ENCODE measurements at regions not wholly inside any gene's neighbourhood (a gene's known extent, or its start where the extent isn't known, plus 50 kb on each side); places are given as distances from the start of the nearest gene placed in this dataset.
A peak's percentile ranks its signal among the peaks of the same experiment; 100 is the strongest.

- H2AFZ ChIP-seq (ENCODE audit: low read length), result peak overlapping the region; percentile 80
- H3K79me2 ChIP-seq (ENCODE audit: insufficient read depth, low read length), result no peaks in the 10 kb centered on the region
- H3K27ac ChIP-seq (ENCODE audit: low read depth, low read length), result no peak overlapping the region
- H3K4me2 ChIP-seq (ENCODE audit: insufficient read depth, low read length), result peak overlapping the region; percentile 87
- no peaks in the 10 kb centered on the region for H4K20me1 ChIP-seq (ENCODE audit: insufficient read depth, low read length)
- peak; percentile 73 for DNase-seq (ENCODE audit: insufficient read length, low spot score, missing footprints)
- H3K4me3 ChIP-seq (ENCODE audit: insufficient read depth, low read length), result peak overlapping the region; percentile 63
- no peaks in the 10 kb centered on the region for H3K36me3 ChIP-seq (ENCODE audit: insufficient read depth, low read length)
- no peaks in the 10 kb centered on the region for H3K27me3 ChIP-seq (ENCODE audit: insufficient read depth, low read length)
- H3K4me1 ChIP-seq (ENCODE audit: insufficient read depth, low read length), result peaks cover 5% of the 10 kb centered on the region
- no peak for TF ChIP-seq CTCF (IDR thresholded peaks at IDR 0.05; ENCODE audit: extremely low read depth, low read depth, low read length)
- no peaks in the 10 kb centered on the region for H3K9me3 ChIP-seq (ENCODE audit: low read depth, low read length)
Measured at GRCh38 chr14:89723930-89724627, 230.5 kb downstream of the EFCAB11 start.

GRCh38 chr14:89721956-89722355 is 232.6 kb downstream of the EFCAB11 start:
- no peak overlapping the region for H3K27ac ChIP-seq (ENCODE audit: low read depth, low read length)
- peak; percentile 38 for DNase-seq (ENCODE audit: insufficient read length, low spot score, missing footprints)

GRCh38 chr14:89720741-89721729 is 233.5 kb downstream of the EFCAB11 start:
- peak; percentile 41 for DNase-seq (ENCODE audit: insufficient read length, low spot score, missing footprints)
- no peak overlapping the region for H3K4me2 ChIP-seq (ENCODE audit: insufficient read depth, low read length)
- no peak overlapping the region for H3K4me3 ChIP-seq (ENCODE audit: insufficient read depth, low read length)
- H3K79me2 ChIP-seq (ENCODE audit: insufficient read depth, low read length), result no peaks in the 10 kb centered on the region
- no peaks in the 10 kb centered on the region for H3K27me3 ChIP-seq (ENCODE audit: insufficient read depth, low read length)
- no peaks in the 10 kb centered on the region for H3K9me3 ChIP-seq (ENCODE audit: low read depth, low read length)
- TF ChIP-seq CTCF (IDR thresholded peaks at IDR 0.05; ENCODE audit: extremely low read depth, low read depth, low read length), result no peak
- H3K36me3 ChIP-seq (ENCODE audit: insufficient read depth, low read length), result no peaks in the 10 kb centered on the region
- peaks cover 5% of the 10 kb centered on the region for H3K4me1 ChIP-seq (ENCODE audit: insufficient read depth, low read length)
- peak overlapping the region; percentile 60 for H2AFZ ChIP-seq (ENCODE audit: low read length)
- no peaks in the 10 kb centered on the region for H4K20me1 ChIP-seq (ENCODE audit: insufficient read depth, low read length)
- no peak overlapping the region for H3K27ac ChIP-seq (ENCODE audit: low read depth, low read length)

More at GRCh38 chr14:89721956-89722355, 232.6 kb downstream of the EFCAB11 start:
- H2AFZ ChIP-seq (ENCODE audit: low read length), result no peak overlapping the region
- H3K4me2 ChIP-seq (ENCODE audit: insufficient read depth, low read length), result no peak overlapping the region
- no peaks in the 10 kb centered on the region for H3K9me3 ChIP-seq (ENCODE audit: low read depth, low read length)
- H3K27me3 ChIP-seq (ENCODE audit: insufficient read depth, low read length), result no peaks in the 10 kb centered on the region
- H3K79me2 ChIP-seq (ENCODE audit: insufficient read depth, low read length), result no peaks in the 10 kb centered on the region
- H3K4me1 ChIP-seq (ENCODE audit: insufficient read depth, low read length), result peaks cover 5% of the 10 kb centered on the region
- no peaks in the 10 kb centered on the region for H3K36me3 ChIP-seq (ENCODE audit: insufficient read depth, low read length)
- TF ChIP-seq CTCF (IDR thresholded peaks at IDR 0.05; ENCODE audit: extremely low read depth, low read depth, low read length), result no peak
- H4K20me1 ChIP-seq (ENCODE audit: insufficient read depth, low read length), result no peaks in the 10 kb centered on the region
- H3K4me3 ChIP-seq (ENCODE audit: insufficient read depth, low read length), result no peak overlapping the region

All from osteoblast (primary cell).